NT2/D1 (cell line): ENCODE measurements at regions not wholly inside any gene's neighbourhood (a gene's known extent, or its start where the extent isn't known, plus 50 kb on each side); places are given as distances from the start of the nearest gene placed in this dataset.
"Not testable (repeated sequence)": the region's sequence is repeated elsewhere in the genome, so short reads cannot be mapped to it uniquely, and the experiment has no call there.

ENCODE experiments used
- SUZ12 ChIP-seq: IDR thresholded peaks from 2 replicates; pipeline ENCODE4 v1.6.1; 2011; ENCODE audit not compliant: insufficient read length, insufficient read depth; ENCODE audit errors: extremely low read depth
- ZNF274 ChIP-seq: IDR thresholded peaks from 2 replicates; pipeline ENCODE4 v1.6.1; 2011; ENCODE audit warnings: mild to moderate bottlenecking, low read depth, low read length

GRCh38 chr1:83400173-83400572, 598.8 kb downstream of the TTLL7 start:
- not testable (repeated sequence) for TF ChIP-seq SUZ12, ZNF274
